PC-9 (cell line): ENCODE measurements at regions not wholly inside any gene's neighbourhood (a gene's known extent, or its start where the extent isn't known, plus 50 kb on each side); places are given as distances from the start of the nearest gene placed in this dataset.

Experiments used
- CTCF ChIP-seq: fragments of 200-600 bp; sonication (generic); conservative IDR thresholded peaks from 2 replicates; pipeline ENCODE4 v1.6.1; 2017; ENCODE audit warnings: mixed run types, antibody characterized with exemption, mild to moderate bottlenecking, moderate library complexity
- EZH2 ChIP-seq: fragments of 200-600 bp; sonication (generic); IDR thresholded peaks from 2 replicates; pipeline ENCODE4 v1.8.0; 2017; ENCODE audit warnings: antibody characterized with exemption, low read depth

- TF ChIP-seq CTCF, result no peak
- no peak for TF ChIP-seq EZH2
These were observed 105.8 kb upstream of the EGFL6 start for GRCh38 chrX:13463608-13464007.
